GM12878 (cell line): ENCODE measurements at regions not wholly inside any gene's neighbourhood (a gene's known extent, or its start where the extent isn't known, plus 50 kb on each side); places are given as distances from the start of the nearest gene placed in this dataset.
A peak's percentile ranks its signal among the peaks of the same experiment; 100 is the strongest.

Experiments
- ATAC-seq: fragments of 200-7000 bp; cut with Tn5 transposase; 3 replicates; pipeline ENCODE4 v1.9.1; 2020; ENCODE audit warnings: mild to moderate bottlenecking, moderate library complexity
- BruUV-seq: library from RNA; stranded (reverse); fragments of 400-500 nt; replicated peaks from 2 replicates; lab custom pipeline; 2021; lab: Mats Ljungman, UMichigan
- CTCF ChIA-PET: fragments of 300-600 bp; sonication (Branson Sonifier 250); formaldehyde crosslinking; extraction: SDS; loops from one replicate; lab custom pipeline; 2021; ENCODE audit warnings: inconsistent platforms; lab: Yijun Ruan, JAX
- POLR2A ChIA-PET: fragments of 350-600 bp; formaldehyde crosslinking; extraction: SDS; loops from one replicate; lab custom pipeline; 2021; ENCODE audit warnings: inconsistent platforms; lab: Charles Lee
- RAD21 ChIA-PET: fragments of 300-600 bp; sonication (Branson Sonifier 250); formaldehyde crosslinking; loops from one replicate; lab custom pipeline; 2023; ENCODE audit warnings: antibody characterized with exemption; ENCODE audit not compliant: unreplicated experiment; lab: Charles Lee
- SMC1A ChIA-PET: fragments of 300-600 bp; sonication (Branson Sonifier 250); formaldehyde crosslinking; loops from one replicate; lab custom pipeline; 2023; ENCODE audit not compliant: unreplicated experiment, uncharacterized antibody; lab: Charles Lee
- DNase-seq: peaks from one replicate; pipeline ENCODE4 v3.0.0-alpha.2; 2011; ENCODE audit warnings: low read depth, low spot score
- FAIRE-seq: peaks from 3 replicates; lab custom pipeline; 2011; peaks lifted over from hg19 to GRCh38; lab: Jason Lieb, UNC
- H2AFZ ChIP-seq: 2 replicates; pipeline ENCODE4 v1.6.0; 2011; ENCODE audit warnings: low read depth, low read length, control low read depth; ENCODE audit not compliant: control insufficient read depth
- H3K27ac ChIP-seq: 2 replicates; pipeline ENCODE4 v1.5.1; 2011; ENCODE audit warnings: control low read depth; ENCODE audit not compliant: control insufficient read depth, insufficient read depth
- H3K27me3 ChIP-seq, 2 experiments: replicated peaks in 1 of 2; 2 replicates each; pipeline versions ENCODE4 v1.6.0 to v1.6.1; 2011; ENCODE audit warnings: low read length in 1 of 2; ENCODE audit not compliant: control insufficient read depth in 2 of 2, insufficient read depth in 2 of 2
- H3K36me3 ChIP-seq, 2 experiments: 2 replicates each; pipeline ENCODE4 v1.5.1; 2011; ENCODE audit warnings: low read length in 1 of 2; ENCODE audit not compliant: control insufficient read depth in 2 of 2, insufficient read depth in 2 of 2
- H3K4me1 ChIP-seq: 2 replicates; pipeline ENCODE4 v1.6.1; 2011; ENCODE audit warnings: mild to moderate bottlenecking, low read length, moderate library complexity, mixed read lengths; ENCODE audit not compliant: control insufficient read depth, insufficient read depth
- H3K4me2 ChIP-seq: 2 replicates; pipeline ENCODE4 v1.6.0; 2011; ENCODE audit warnings: control low read depth; ENCODE audit not compliant: control insufficient read depth, insufficient read depth
- H3K4me3 ChIP-seq: fragments of 200-600 bp; sonication (generic); 2 replicates; pipeline ENCODE4 v1.5.1; 2016
- H3K79me2 ChIP-seq: 2 replicates; pipeline ENCODE4 v1.6.0; 2011; ENCODE audit warnings: low read length; ENCODE audit not compliant: control insufficient read depth, insufficient read depth
- H3K9ac ChIP-seq: 2 replicates; pipeline ENCODE4 v1.8.0; 2011; ENCODE audit warnings: low read length, control low read depth, mixed read lengths; ENCODE audit not compliant: control insufficient read depth, insufficient read depth
- H3K9me3 ChIP-seq: replicated peaks from 3 replicates; pipeline ENCODE4 v1.5.1; 2011; ENCODE audit warnings: mild to moderate bottlenecking, low read length; ENCODE audit not compliant: control insufficient read depth, insufficient read depth
- H4K20me1 ChIP-seq: 2 replicates; pipeline ENCODE4 v1.6.0; 2011; ENCODE audit not compliant: control insufficient read depth, insufficient read depth
- ATF7 ChIP-seq: fragments of 450-650 bp; IDR thresholded peaks from 2 replicates; pipeline ENCODE4 v1.6.1; 2016; ENCODE audit warnings: low read depth, mild to moderate bottlenecking
- BHLHE40 ChIP-seq, 2 experiments: fragments of 450-650 bp in 1 of 2; IDR thresholded peaks; 2 replicates each; pipeline ENCODE4 v1.6.1; 2011 to 2017; ENCODE audit warnings: low read depth in 2 of 2, borderline replicate concordance in 1 of 2, improper control_type of control experiment in 1 of 2, low read length in 1 of 2, mild to moderate bottlenecking in 1 of 2
- CBFB ChIP-seq: IDR thresholded peaks from 2 replicates; pipeline ENCODE4 v1.6.1; 2016; ENCODE audit warnings: antibody characterized with exemption, low read depth
- CEBPZ ChIP-seq: fragments of 150-350 bp; IDR thresholded peaks from 2 replicates; pipeline ENCODE4 v1.6.1; 2016; ENCODE audit warnings: low read depth, low read length
- CHD1 ChIP-seq: IDR thresholded peaks from 2 replicates; pipeline ENCODE4 v1.6.1; 2012; ENCODE audit warnings: low read depth, low read length, improper control_type of control experiment
- EED ChIP-seq: sonication (generic); IDR thresholded peaks from 2 replicates; pipeline ENCODE4 v1.6.1; 2016; ENCODE audit warnings: antibody characterized with exemption, low read depth
- HCFC1 ChIP-seq: fragments of 150-350 bp; IDR thresholded peaks from 2 replicates; pipeline ENCODE4 v1.6.1; 2014; ENCODE audit warnings: low read length
- JUNB ChIP-seq: IDR thresholded peaks from 2 replicates; pipeline ENCODE4 v1.6.1; 2016; ENCODE audit warnings: antibody characterized with exemption, mild to moderate bottlenecking
- MTA2 ChIP-seq: fragments of 450-650 bp; IDR thresholded peaks from 2 replicates; pipeline ENCODE4 v1.6.1; 2016; ENCODE audit warnings: low read depth, mild to moderate bottlenecking, moderate library complexity
- MTA3 ChIP-seq: IDR thresholded peaks from 2 replicates; pipeline ENCODE4 v1.6.1; 2012; ENCODE audit warnings: low read length, inconsistent platforms, borderline replicate concordance
- MYB ChIP-seq: fragments of 150-350 bp; IDR thresholded peaks from 2 replicates; pipeline ENCODE4 v1.6.1; 2014; ENCODE audit warnings: mild to moderate bottlenecking, low read depth, low read length, borderline replicate concordance
- NBN ChIP-seq: fragments of 450-650 bp; IDR thresholded peaks from 2 replicates; pipeline ENCODE4 v1.6.1; 2016
- SRF ChIP-seq, 2 experiments: IDR thresholded peaks; 2 replicates each; pipeline ENCODE4 v1.6.1; 2011; ENCODE audit warnings: low read depth in 2 of 2, low read length in 2 of 2, mild to moderate bottlenecking in 1 of 2, moderate library complexity in 1 of 2
- STAT1 ChIP-seq: fragments of 450-650 bp; conservative IDR thresholded peaks from 2 replicates; pipeline ENCODE4 v1.6.1; 2014; ENCODE audit warnings: antibody characterized with exemption, mild to moderate bottlenecking
- STAT3 ChIP-seq: IDR thresholded peaks from 2 replicates; pipeline ENCODE4 v1.6.1; 2011; ENCODE audit warnings: low read depth, low read length, improper control_type of control experiment
- SUPT20H ChIP-seq: IDR thresholded peaks from 2 replicates; pipeline ENCODE4 v1.6.1; 2011; ENCODE audit warnings: low read depth, mild to moderate bottlenecking, low read length, moderate library complexity, borderline replicate concordance; ENCODE audit not compliant: control insufficient read depth
- TAF1 ChIP-seq: IDR thresholded peaks from 2 replicates; pipeline ENCODE4 v1.6.1; 2011; ENCODE audit warnings: mild to moderate bottlenecking, low read depth, low read length, borderline replicate concordance
- WGBS: methylation state at CpG from one replicate; pipeline ENCODE4 v1.1.6; 2016; ENCODE audit warnings: low lambda C conversion rate; ENCODE audit not compliant: insufficient replicate concordance, insufficient coverage; ENCODE audit errors: missing lambda C conversion rate; 5-methylcytosine and 5-hydroxymethylcytosine counted together
- in situ Hi-C: fragments of 300-500 bp; cut with MboI; formaldehyde crosslinking; loops from 9 replicates; pipeline ENCODE4 v1.14.3; 2018; ENCODE audit warnings: mixed read lengths
- intact Hi-C: fragments of 100-400 bp; cut with micrococcal nuclease; formaldehyde crosslinking; loops from one replicate; pipeline ENCODE4 v1.14.2; 2022; ENCODE audit not compliant: unreplicated experiment
- TF ChIP-seq, protein P1 (sequence below): fragments of 450-650 bp; IDR thresholded peaks from 2 replicates; pipeline ENCODE4 v1.6.1; 2017; ENCODE audit warnings: borderline replicate concordance
- TF ChIP-seq, protein P2 (sequence below): fragments of 450-650 bp; conservative IDR thresholded peaks from 2 replicates; pipeline ENCODE4 v1.6.1; 2017; ENCODE audit warnings: mild to moderate bottlenecking, moderate library complexity

- TF ChIP-seq CEBPZ (no peak), NBN (no peak), ATF7 (peak; percentile 22; the same call in 1 of the 2 replicates), SUPT20H (no peak), EED (no peak), CBFB (no peak), TAF1 (no peak), HCFC1 (no peak), MTA2 (peak; percentile 80), BHLHE40 (IDR thresholded peaks at IDR 0.05; ENCODE audit: borderline replicate concordance in 1 of 2, low read depth in 2 of 2, low read length in 1 of 2) (peak in 1 of 2 experiments; percentile 52; a peak in 1 of 4 replicates)
Measured at GRCh38 chr4:79182209-79182608, 143.7 kb downstream of the NAA11 start (continued).

DNA sequence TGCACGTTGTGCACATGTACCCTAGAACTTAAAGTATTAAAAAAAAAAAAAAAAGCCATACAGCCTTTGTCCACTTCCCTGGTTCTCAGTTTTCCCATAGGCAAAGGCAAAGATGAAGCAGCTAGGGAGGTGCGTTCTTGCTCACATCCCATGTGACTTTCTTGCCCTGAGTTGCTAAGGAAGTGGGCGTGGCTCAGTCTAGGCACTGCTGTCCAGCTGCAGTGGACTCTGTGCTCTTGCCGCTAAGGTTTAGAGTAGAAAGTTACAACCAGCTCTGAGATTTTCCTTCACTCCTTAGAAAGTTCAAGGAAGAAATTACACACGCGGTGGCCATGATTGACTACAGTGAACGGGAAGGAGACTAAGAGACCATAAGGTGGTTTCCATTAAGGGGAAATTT lies 144.7 kb downstream of the NAA11 start:
- no peak overlapping the region for H3K4me3 ChIP-seq
- SMC1A ChIA-PET, result interaction anchor here (0.6 to 2.2 kb wide), 6 partner anchors 36 to 135 kb away, joined by 3 to 7 read pairs (median 4); no protein-coding TSS in a partner anchor
- no peak for FAIRE-seq
- TF ChIP-seq, protein P1, sequence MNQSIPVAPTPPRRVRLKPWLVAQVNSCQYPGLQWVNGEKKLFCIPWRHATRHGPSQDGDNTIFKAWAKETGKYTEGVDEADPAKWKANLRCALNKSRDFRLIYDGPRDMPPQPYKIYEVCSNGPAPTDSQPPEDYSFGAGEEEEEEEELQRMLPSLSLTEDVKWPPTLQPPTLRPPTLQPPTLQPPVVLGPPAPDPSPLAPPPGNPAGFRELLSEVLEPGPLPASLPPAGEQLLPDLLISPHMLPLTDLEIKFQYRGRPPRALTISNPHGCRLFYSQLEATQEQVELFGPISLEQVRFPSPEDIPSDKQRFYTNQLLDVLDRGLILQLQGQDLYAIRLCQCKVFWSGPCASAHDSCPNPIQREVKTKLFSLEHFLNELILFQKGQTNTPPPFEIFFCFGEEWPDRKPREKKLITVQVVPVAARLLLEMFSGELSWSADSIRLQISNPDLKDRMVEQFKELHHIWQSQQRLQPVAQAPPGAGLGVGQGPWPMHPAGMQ, result no peak
- TF ChIP-seq JUNB (no peak), SRF (IDR thresholded peaks at IDR 0.05; ENCODE audit: low read depth in 2 of 2, low read length in 2 of 2) (no peak), STAT3 (no peak), MYB (no peak), STAT1 (no peak), MTA3 (no peak), CHD1 (no peak)
- TF ChIP-seq, protein P2, sequence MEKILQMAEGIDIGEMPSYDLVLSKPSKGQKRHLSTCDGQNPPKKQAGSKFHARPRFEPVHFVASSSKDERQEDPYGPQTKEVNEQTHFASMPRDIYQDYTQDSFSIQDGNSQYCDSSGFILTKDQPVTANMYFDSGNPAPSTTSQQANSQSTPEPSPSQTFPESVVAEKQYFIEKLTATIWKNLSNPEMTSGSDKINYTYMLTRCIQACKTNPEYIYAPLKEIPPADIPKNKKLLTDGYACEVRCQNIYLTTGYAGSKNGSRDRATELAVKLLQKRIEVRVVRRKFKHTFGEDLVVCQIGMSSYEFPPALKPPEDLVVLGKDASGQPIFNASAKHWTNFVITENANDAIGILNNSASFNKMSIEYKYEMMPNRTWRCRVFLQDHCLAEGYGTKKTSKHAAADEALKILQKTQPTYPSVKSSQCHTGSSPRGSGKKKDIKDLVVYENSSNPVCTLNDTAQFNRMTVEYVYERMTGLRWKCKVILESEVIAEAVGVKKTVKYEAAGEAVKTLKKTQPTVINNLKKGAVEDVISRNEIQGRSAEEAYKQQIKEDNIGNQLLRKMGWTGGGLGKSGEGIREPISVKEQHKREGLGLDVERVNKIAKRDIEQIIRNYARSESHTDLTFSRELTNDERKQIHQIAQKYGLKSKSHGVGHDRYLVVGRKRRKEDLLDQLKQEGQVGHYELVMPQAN, result no peak

More for the DNA sequence above, 144.7 kb downstream of the NAA11 start:
- no peak overlapping the region for H3K4me2 ChIP-seq
- no TSS peak for BruUV-seq
- ChIA-PET CTCF (interaction anchor here (1.8 kb wide), 1 partner anchor 16 kb away, joined by 5 read pairs; no protein-coding TSS in a partner anchor), RAD21 (interaction anchor here (0.7 to 1.5 kb wide), 4 partner anchors 16 to 139 kb away, joined by 3 to 6 read pairs (median 4); no protein-coding TSS in a partner anchor), POLR2A (no interaction called here)
- 80% methylated on average over 7 of the region's 7 CpGs for WGBS
- H3K36me3 ChIP-seq, result no peaks in the 10 kb centered on the region
- no peaks in the 10 kb centered on the region for H4K20me1 ChIP-seq
- no peak for ATAC-seq
- no peak for DNase-seq
- in situ Hi-C loops, result no loop called here
- no peaks in the 10 kb centered on the region for H3K79me2 ChIP-seq
- no peaks in the 10 kb centered on the region for H3K27me3 ChIP-seq
- H3K4me1 ChIP-seq, result no peaks in the 10 kb centered on the region
- no peak overlapping the region for H3K9ac ChIP-seq
- peak overlapping the region; percentile 10; the same call in 1 of the 2 replicates for H2AFZ ChIP-seq
- H3K27ac ChIP-seq, result no peak overlapping the region
- no peaks in the 10 kb centered on the region for H3K9me3 ChIP-seq
- intact Hi-C loops, result no loop called here
